ENCODE measurements at regions not wholly inside any gene's neighbourhood (a gene's known extent, or its start where the extent isn't known, plus 50 kb on each side); places are given as distances from the start of the nearest gene placed in this dataset.

DNA sequence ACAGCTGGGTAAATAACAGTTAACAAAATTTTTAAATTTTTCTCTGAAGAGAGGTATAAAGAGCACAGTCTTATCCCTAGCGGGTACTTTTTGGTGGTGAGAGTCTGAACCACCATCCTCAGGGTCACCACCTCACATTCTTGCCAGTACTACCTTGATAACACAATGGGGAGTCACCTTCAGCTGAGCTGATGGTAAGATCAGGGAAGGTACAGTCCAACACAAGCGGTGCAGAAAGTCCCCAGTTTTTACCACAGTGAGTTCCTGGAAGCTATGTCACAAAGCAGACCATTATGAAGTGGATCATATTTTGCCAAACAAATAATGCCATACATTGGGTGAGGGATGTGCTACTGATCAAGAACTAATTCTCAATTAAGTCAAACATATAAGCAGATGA is 176.9 kb downstream of the FASLG start:
- no peaks in the 10 kb centered on the region for H4K20me1 ChIP-seq (ENCODE audit: insufficient read depth, low read length)
- H3K18ac ChIP-seq (ENCODE audit: low read depth, low read length) = peak overlapping the region; percentile 80; the same call in 1 of the 2 replicates
- no peak overlapping the region for H3K4me3 ChIP-seq (ENCODE audit: insufficient read depth, low read depth, low read length)
- H4K5ac ChIP-seq (ENCODE audit: low read depth, low read length) = peak overlapping the region; percentile 42; the same call in 1 of the 2 replicates
- no peaks in the 10 kb centered on the region for H3K27me3 ChIP-seq (ENCODE audit: control insufficient read depth, insufficient read depth, low read length)
- no peaks in the 10 kb centered on the region for H3K9me3 ChIP-seq (ENCODE audit: control insufficient read depth, insufficient read depth, low read length)
- H3K79me1 ChIP-seq (ENCODE audit: low read depth in 1 of 2, low read length in 2 of 2) = no peaks in the 10 kb centered on the region
- intact Hi-C loops (cut with micrococcal nuclease) = no loop called here
- DNase-seq = no peak
- dilution Hi-C loops (cut with HindIII; ENCODE audit: low sequenced_read_pairs, unreplicated experiment) = no loop called here
- H3K36me3 ChIP-seq (ENCODE audit: control insufficient read depth, insufficient read depth, low read length) = no peaks in the 10 kb centered on the region
- H3K4ac ChIP-seq (ENCODE audit: low read depth, low read length) = peak overlapping the region; percentile 32
- TF ChIP-seq POLR2A (IDR thresholded peaks at IDR 0.05; ENCODE audit: low read depth, low read length) = no peak
- no peak for TF ChIP-seq CHD1 (IDR thresholded peaks at IDR 0.05; ENCODE audit: low read depth, low read length)
- no peak for TF ChIP-seq USF2 (IDR thresholded peaks at IDR 0.05; ENCODE audit: low read depth, low read length)
- no peak for TF ChIP-seq RCOR1 (IDR thresholded peaks at IDR 0.05; ENCODE audit: insufficient replicate concordance, low read length)
- TF ChIP-seq MAFK (IDR thresholded peaks at IDR 0.05; ENCODE audit: low read depth, low read length) = no peak
- TF ChIP-seq ELK1 (IDR thresholded peaks at IDR 0.05; ENCODE audit: borderline replicate concordance, low read depth, low read length) = no peak
- no peak for TF ChIP-seq RAD21 (IDR thresholded peaks at IDR 0.05; ENCODE audit: low read length)
- TF ChIP-seq SMC3 (IDR thresholded peaks at IDR 0.05; ENCODE audit: low read depth, low read length) = no peak
- no peak for TF ChIP-seq RFX5 (IDR thresholded peaks at IDR 0.05; ENCODE audit: low read depth, low read length)
- TF ChIP-seq BHLHE40 (IDR thresholded peaks at IDR 0.05; ENCODE audit: low read depth, low read length) = no peak
- no peak for TF ChIP-seq MXI1 (IDR thresholded peaks at IDR 0.05; ENCODE audit: borderline replicate concordance, low read depth, low read length)
- TF ChIP-seq CEBPB (IDR thresholded peaks at IDR 0.05; ENCODE audit: low read depth, low read length) = no peak
- no peak for TF ChIP-seq FOS (IDR thresholded peaks at IDR 0.05; ENCODE audit: low read depth, low read length)
- TF ChIP-seq, protein P1, sequence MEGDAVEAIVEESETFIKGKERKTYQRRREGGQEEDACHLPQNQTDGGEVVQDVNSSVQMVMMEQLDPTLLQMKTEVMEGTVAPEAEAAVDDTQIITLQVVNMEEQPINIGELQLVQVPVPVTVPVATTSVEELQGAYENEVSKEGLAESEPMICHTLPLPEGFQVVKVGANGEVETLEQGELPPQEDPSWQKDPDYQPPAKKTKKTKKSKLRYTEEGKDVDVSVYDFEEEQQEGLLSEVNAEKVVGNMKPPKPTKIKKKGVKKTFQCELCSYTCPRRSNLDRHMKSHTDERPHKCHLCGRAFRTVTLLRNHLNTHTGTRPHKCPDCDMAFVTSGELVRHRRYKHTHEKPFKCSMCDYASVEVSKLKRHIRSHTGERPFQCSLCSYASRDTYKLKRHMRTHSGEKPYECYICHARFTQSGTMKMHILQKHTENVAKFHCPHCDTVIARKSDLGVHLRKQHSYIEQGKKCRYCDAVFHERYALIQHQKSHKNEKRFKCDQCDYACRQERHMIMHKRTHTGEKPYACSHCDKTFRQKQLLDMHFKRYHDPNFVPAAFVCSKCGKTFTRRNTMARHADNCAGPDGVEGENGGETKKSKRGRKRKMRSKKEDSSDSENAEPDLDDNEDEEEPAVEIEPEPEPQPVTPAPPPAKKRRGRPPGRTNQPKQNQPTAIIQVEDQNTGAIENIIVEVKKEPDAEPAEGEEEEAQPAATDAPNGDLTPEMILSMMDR (conservative IDR thresholded peaks at IDR 0.05; ENCODE audit: low read depth, low read length) = no peak
- no peak for TF ChIP-seq NFE2L2 (IDR thresholded peaks at IDR 0.05; ENCODE audit: low read depth, low read length)
- no TSS peak for BruUV-seq (replicated peaks)
- H4K8ac ChIP-seq (ENCODE audit: low read depth in 2 of 2, low read length in 2 of 2) = peak overlapping the region in 1 of 2 experiments; percentile 33; a peak in 1 of 4 replicates
- H3K4me1 ChIP-seq (ENCODE audit: control insufficient read depth, insufficient read depth, low read length) = peaks cover 7% of the 10 kb centered on the region; the same call in 1 of the 2 replicates
- in situ Hi-C loops (cut with MboI; ENCODE audit: low sequenced_read_pairs) = no loop called here
- peak overlapping the region; percentile 34; the same call in 1 of the 2 replicates for H3K23ac ChIP-seq (ENCODE audit: low read depth, low read length)
- CTCF ChIA-PET = interaction anchor here (1.3 kb wide), 1 partner anchor 8 kb away, joined by 3 read pairs; no protein-coding TSS in a partner anchor
- H3K14ac ChIP-seq (replicated peaks; ENCODE audit: low read depth, low read length) = no peak overlapping the region
- peak overlapping the region; percentile 64 for H2BK120ac ChIP-seq (ENCODE audit: low read depth, low read length)
- H2AK9ac ChIP-seq (replicated peaks; ENCODE audit: low read depth, low read length, poor library complexity) = no peak overlapping the region
- H2BK20ac ChIP-seq (ENCODE audit: low read depth, low read length) = peak overlapping the region; percentile 74
- no CpG with 5 or more reads among the region's 2 CpGs for WGBS, 2 experiments (ENCODE audit: extremely low coverage in 2 of 2, insufficient read length in 1 of 2)
- no peak overlapping the region for H3K56ac ChIP-seq (ENCODE audit: extremely low read depth, insufficient read depth, low read length)
- POLR2A ChIA-PET (ENCODE audit: unreplicated experiment) = no interaction called here
- no peak overlapping the region for H3K9ac ChIP-seq (ENCODE audit: low read depth, low read length)
- H2BK5ac ChIP-seq (ENCODE audit: low read depth, low read length, poor library complexity, severe bottlenecking) = no peak overlapping the region
- no peak overlapping the region for H3K27ac ChIP-seq (ENCODE audit: insufficient read depth, low read length)
- ATAC-seq (ENCODE audit: low read depth) = no peak
- H3K9me1 ChIP-seq (ENCODE audit: insufficient read depth, low read length) = 0 out of 2 replicates have a peak, but pooled peaks cover 3% of the 10 kb centered on the region
- H2AFZ ChIP-seq (replicated peaks; ENCODE audit: low read length, poor library complexity) = no peak overlapping the region
- peak overlapping the region; percentile 48; the same call in 1 of the 2 replicates for H4K91ac ChIP-seq (ENCODE audit: insufficient read depth, low read depth, low read length)
- H2AK5ac ChIP-seq (ENCODE audit: low read depth, low read length) = peak overlapping the region; percentile 86; the same call in 1 of the 2 replicates
- H3K4me2 ChIP-seq (ENCODE audit: low read depth, low read length) = no peak overlapping the region
- peak overlapping the region; percentile 85; the same call in 1 of the 3 replicates for H2BK15ac ChIP-seq (ENCODE audit: low read depth, low read length)

All from IMR-90 (cell line).